Common myeloid progenitor, CD34-positive (primary cell): ENCODE measurements at regions not wholly inside any gene's neighbourhood (a gene's known extent, or its start where the extent isn't known, plus 50 kb on each side); places are given as distances from the start of the nearest gene placed in this dataset.
A peak's percentile ranks its signal among the peaks of the same experiment; 100 is the strongest.
"Not testable (repeated sequence)": the region's sequence is repeated elsewhere in the genome, so short reads cannot be mapped to it uniquely, and the experiment has no call there.

Experiments
- CTCF ChIA-PET: fragments of 350-600 bp; sonication (Branson Sonifier 250); formaldehyde crosslinking; loops from one replicate; lab custom pipeline; 2021; ENCODE audit warnings: antibody characterized with exemption; lab: Charles Lee
- POLR2A ChIA-PET: fragments of 350-600 bp; sonication (Branson Sonifier 250); formaldehyde crosslinking; loops from one replicate; lab custom pipeline; 2021; ENCODE audit warnings: antibody characterized with exemption; lab: Charles Lee
- DNase-seq, 3 donors: peaks; one replicate each; pipeline versions ENCODE4 v3.0.0 to v3.0.0-alpha.2; 2013
- H3K27ac ChIP-seq, 2 experiments: 1 replicate in 1 of 2; 2 replicates in 1 of 2; pipeline ENCODE4 v1.7.0; 2013; ENCODE audit warnings: inconsistent platforms in 2 of 2, low read length in 2 of 2, mild to moderate bottlenecking in 2 of 2, low read depth in 1 of 2, moderate library complexity in 1 of 2; ENCODE audit not compliant: severe bottlenecking in 2 of 2, insufficient read depth in 1 of 2, poor library complexity in 1 of 2
- H3K27me3 ChIP-seq, 5 experiments: replicated peaks in 2 of 5; 1 replicate in 3 of 5; 2 replicates in 2 of 5; pipeline versions ENCODE4 v1.6.1 to v1.7.0; 2013; ENCODE audit warnings: low read length in 4 of 5, mild to moderate bottlenecking in 2 of 5, moderate library complexity in 2 of 5, inconsistent platforms in 1 of 5; ENCODE audit not compliant: insufficient read depth in 5 of 5, control insufficient read depth in 4 of 5
- H3K36me3 ChIP-seq, 4 experiments: 1 replicate in 2 of 4; 2 replicates in 2 of 4; pipeline versions ENCODE4 v1.6.1 to v1.7.0; 2013; ENCODE audit warnings: low read length in 3 of 4, control low read depth in 1 of 4, mild to moderate bottlenecking in 1 of 4; ENCODE audit not compliant: control insufficient read depth in 4 of 4, insufficient read depth in 4 of 4
- H3K4me1 ChIP-seq, 4 experiments: 1 replicate in 3 of 4; 2 replicates in 1 of 4; pipeline versions ENCODE4 v1.6.1 to v1.7.1; 2013; ENCODE audit warnings: low read length in 3 of 4, mild to moderate bottlenecking in 3 of 4, control low read depth in 1 of 4, inconsistent platforms in 1 of 4, moderate library complexity in 1 of 4; ENCODE audit not compliant: control insufficient read depth in 4 of 4, insufficient read depth in 4 of 4; ENCODE audit errors: control extremely low read depth in 1 of 4
- H3K4me3 ChIP-seq, 7 experiments: 1 replicate in 4 of 7; 2 replicates in 3 of 7; pipeline versions ENCODE4 v1.5.1 to v1.7.0; 2013; ENCODE audit warnings: mild to moderate bottlenecking in 7 of 7, low read length in 6 of 7, moderate library complexity in 6 of 7, inconsistent platforms in 2 of 7, low read depth in 2 of 7, control low read depth in 1 of 7; ENCODE audit not compliant: insufficient read depth in 4 of 7, control insufficient read depth in 1 of 7; ENCODE audit errors: extremely low read depth in 1 of 7
- H3K9me3 ChIP-seq, 5 experiments: 1 replicate in 4 of 5; 2 replicates in 1 of 5; pipeline versions ENCODE4 v1.6.1 to v1.7.1; 2013; ENCODE audit warnings: low read length in 4 of 5, mild to moderate bottlenecking in 2 of 5, inconsistent platforms in 1 of 5, low read depth in 1 of 5, moderate library complexity in 1 of 5; ENCODE audit not compliant: control insufficient read depth in 4 of 5, insufficient read depth in 2 of 5; ENCODE audit errors: control extremely low read depth in 1 of 5
- WGBS: methylation state at CpG from one replicate; pipeline ENCODE4 v1.1.5; 2013; ENCODE audit not compliant: insufficient coverage; 5-methylcytosine and 5-hydroxymethylcytosine counted together

GRCh38 chr10:31210190-31210589 is 108.8 kb upstream of the ZEB1 start:
- H3K4me1 ChIP-seq: peaks cover 0 to 21% (median 2%) of the 10 kb centered on the region in 4 experiments
- H3K4me3 ChIP-seq: no peak overlapping the region
- no peaks in the 10 kb centered on the region for H3K27me3 ChIP-seq
- DNase-seq: no peak
- 96% methylated on average over 3 of the region's 7 CpGs for WGBS
- POLR2A ChIA-PET: interaction anchor here (0.8 kb wide), 1 partner anchor 21 kb away, joined by 6 read pairs; no protein-coding TSS in a partner anchor
- no peaks in the 10 kb centered on the region for H3K9me3 ChIP-seq
- CTCF ChIA-PET: no interaction called here
- no peaks in the 10 kb centered on the region for H3K36me3 ChIP-seq
- H3K27ac ChIP-seq: no peak overlapping the region

- no peaks in the 10 kb centered on the region for H3K27me3 ChIP-seq
- CTCF ChIA-PET: no interaction called here
- DNase-seq: no peak
- H3K4me3 ChIP-seq: no peak overlapping the region
- 86% methylated on average over 1 of the region's 1 CpG for WGBS
- H3K27ac ChIP-seq: no peak overlapping the region
- H3K9me3 ChIP-seq: no peaks in the 10 kb centered on the region
- H3K36me3 ChIP-seq: no peaks in the 10 kb centered on the region
- POLR2A ChIA-PET: no interaction called here
- H3K4me1 ChIP-seq: peaks cover 0 to 27% (median 3%) of the 10 kb centered on the region in 4 experiments
Measured at GRCh38 chr10:31213959-31214358, 105.1 kb upstream of the ZEB1 start.

DNA sequence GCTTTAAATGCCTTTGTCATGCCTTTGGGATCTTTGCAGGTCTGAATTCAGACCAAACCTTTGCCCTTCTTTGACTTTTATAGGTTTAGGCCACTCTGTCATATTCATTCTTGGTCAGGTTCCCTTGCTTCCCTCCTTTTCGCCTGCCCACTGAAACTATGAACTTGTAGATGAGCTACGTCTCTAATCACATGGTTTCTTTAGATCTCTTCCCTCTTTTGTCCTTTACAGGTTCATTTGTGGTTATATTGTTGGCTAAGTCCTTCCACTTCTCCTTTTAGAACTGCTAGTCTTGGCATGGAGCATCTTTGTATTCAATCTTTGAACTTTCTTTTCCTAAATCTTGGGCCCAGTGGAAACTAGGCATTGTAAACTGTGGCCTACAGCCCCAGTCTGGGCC is 104.0 kb upstream of the ZEB1 start:
- no peak overlapping the region for H3K27ac ChIP-seq
- WGBS: 86% methylated on average over 1 of the region's 2 CpGs
- POLR2A ChIA-PET: no interaction called here

GRCh38 chr10:31219306-31219705 is 99.7 kb upstream of the ZEB1 start:
- POLR2A ChIA-PET: no interaction called here

More for the DNA sequence above, 104.0 kb upstream of the ZEB1 start:
- peaks cover 0 to 18% (median 3%) of the 10 kb centered on the region in 4 experiments for H3K4me1 ChIP-seq
- no peaks in the 10 kb centered on the region for H3K9me3 ChIP-seq
- no peaks in the 10 kb centered on the region for H3K36me3 ChIP-seq
- CTCF ChIA-PET: interaction anchor here (1.0 kb wide), 1 partner anchor 589 kb away, joined by 3 read pairs; no protein-coding TSS in a partner anchor
- peak; percentile 20 to 73 (median 59) for DNase-seq
- H3K27me3 ChIP-seq: no peaks in the 10 kb centered on the region
- H3K4me3 ChIP-seq: no peak overlapping the region

DNA sequence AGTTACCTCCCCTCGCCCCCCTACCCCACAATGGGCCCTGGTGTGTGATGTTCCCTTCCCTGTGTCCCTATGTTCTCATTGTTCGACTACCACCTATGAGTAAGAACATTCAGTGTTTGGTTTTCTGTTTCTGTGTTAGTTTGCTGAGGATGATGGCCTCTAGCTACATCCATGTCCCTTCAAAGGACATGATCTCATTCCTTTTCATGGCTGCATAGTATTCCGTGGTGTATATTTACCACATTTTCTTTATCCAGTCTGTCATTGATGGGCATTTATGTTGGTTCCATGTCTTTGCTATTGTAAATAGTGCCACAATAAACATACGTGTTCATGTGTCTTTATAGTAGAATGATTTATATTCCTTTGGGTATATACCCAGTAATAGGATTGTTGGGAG is 90.2 kb upstream of the ZEB1 start:
- H3K27me3 ChIP-seq, H3K9me3 ChIP-seq, H3K36me3 ChIP-seq, DNase-seq, H3K27ac ChIP-seq, H3K4me1 ChIP-seq, H3K4me3 ChIP-seq, CTCF ChIA-PET, POLR2A ChIA-PET: not testable (repeated sequence)
- WGBS: no CpG with 5 or more reads among the region's 4 CpGs

More at GRCh38 chr10:31219306-31219705, 99.7 kb upstream of the ZEB1 start:
- peaks cover 0 to 2% (median 0%) of the 10 kb centered on the region in 5 experiments for H3K9me3 ChIP-seq
- no peaks in the 10 kb centered on the region for H3K36me3 ChIP-seq
- H3K4me1 ChIP-seq: peaks cover 0 to 17% (median 3%) of the 10 kb centered on the region in 4 experiments
- WGBS: no CpG with 5 or more reads among the region's 1 CpG
- H3K27me3 ChIP-seq: no peaks in the 10 kb centered on the region
- H3K27ac ChIP-seq: no peak overlapping the region
- no peak for DNase-seq
- CTCF ChIA-PET: interaction anchor here (0.6 kb wide), 3 partner anchors 13 to 472 kb away, joined by 3 read pairs; no protein-coding TSS in a partner anchor
- H3K4me3 ChIP-seq: no peak overlapping the region

DNA sequence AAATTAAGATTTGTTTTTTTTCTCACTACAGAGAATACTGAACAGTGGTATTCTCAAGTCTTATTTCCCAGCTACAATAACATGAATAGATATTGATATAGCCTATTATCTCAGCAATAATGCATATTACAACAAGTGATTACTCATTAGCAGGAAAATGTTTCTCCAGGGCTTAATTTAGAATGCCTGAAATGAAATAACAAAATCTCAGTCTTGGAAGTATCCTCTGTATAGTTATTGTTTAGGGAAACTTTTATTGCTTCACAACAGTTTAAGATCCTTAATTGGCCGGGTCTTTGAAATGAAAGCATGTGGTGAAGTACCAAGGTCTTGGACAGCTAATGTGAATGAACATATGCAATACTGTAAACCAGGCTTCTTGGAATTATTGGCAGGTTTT is 79.1 kb upstream of the ZEB1 start:
- POLR2A ChIA-PET: no interaction called here
- Histone ChIP-seq H3K4me3 (no peak overlapping the region), H3K4me1 (peaks cover 0 to 21% (median 12%) of the 10 kb centered on the region in 4 experiments), H3K36me3 (no peaks in the 10 kb centered on the region), H3K27ac (no peak overlapping the region), H3K9me3 (peaks cover 0 to 3% (median 0%) of the 10 kb centered on the region in 5 experiments), H3K27me3 (no peaks in the 10 kb centered on the region)
- no CpG with 5 or more reads among the region's 1 CpG for WGBS
- CTCF ChIA-PET: no interaction called here
- no peak for DNase-seq

GRCh38 chr10:31242902-31243301 is 76.1 kb upstream of the ZEB1 start:
- Histone ChIP-seq H3K27me3 (no peaks in the 10 kb centered on the region), H3K4me1 (peaks cover 0 to 22% (median 12%) of the 10 kb centered on the region in 4 experiments), H3K27ac (no peak overlapping the region), H3K9me3 (peaks cover 0 to 2% (median 0%) of the 10 kb centered on the region in 5 experiments), H3K4me3 (no peak overlapping the region), H3K36me3 (no peaks in the 10 kb centered on the region)
- POLR2A ChIA-PET: no interaction called here
- peak; percentile 92 to 99 (median 99) for DNase-seq
- CTCF ChIA-PET: no interaction called here
- no CpG with 5 or more reads among the region's 1 CpG for WGBS
